ENCODE measurements at regions not wholly inside any gene's neighbourhood (a gene's known extent, or its start where the extent isn't known, plus 50 kb on each side); places are given as distances from the start of the nearest gene placed in this dataset.

- TF ChIP-seq RCOR1 (conservative IDR thresholded peaks at IDR 0.05; ENCODE audit: low read depth, low read length) (no peak), ZNF24 (IDR thresholded peaks at IDR 0.05) (no peak), CEBPZ (IDR thresholded peaks at IDR 0.05; ENCODE audit: low read depth, low read length) (no peak), BACH1 (IDR thresholded peaks at IDR 0.05; ENCODE audit: borderline replicate concordance) (no peak), REST (IDR thresholded peaks at IDR 0.05; ENCODE audit: low read depth, low read length) (no peak), KDM1A (IDR thresholded peaks at IDR 0.05; ENCODE audit: borderline replicate concordance) (no peak), SIN3A (IDR thresholded peaks at IDR 0.05; ENCODE audit: low read depth, low read length) (no peak), USF2 (IDR thresholded peaks at IDR 0.05; ENCODE audit: borderline replicate concordance, low read depth, low read length) (no peak), FOXM1 (IDR thresholded peaks at IDR 0.05; ENCODE audit: low read depth, low read length) (no peak), EGR1 (IDR thresholded peaks at IDR 0.05; ENCODE audit: borderline replicate concordance in 1 of 2, low read depth in 2 of 2, low read length in 2 of 2) (no peak)
- TF ChIP-seq, protein P1, sequence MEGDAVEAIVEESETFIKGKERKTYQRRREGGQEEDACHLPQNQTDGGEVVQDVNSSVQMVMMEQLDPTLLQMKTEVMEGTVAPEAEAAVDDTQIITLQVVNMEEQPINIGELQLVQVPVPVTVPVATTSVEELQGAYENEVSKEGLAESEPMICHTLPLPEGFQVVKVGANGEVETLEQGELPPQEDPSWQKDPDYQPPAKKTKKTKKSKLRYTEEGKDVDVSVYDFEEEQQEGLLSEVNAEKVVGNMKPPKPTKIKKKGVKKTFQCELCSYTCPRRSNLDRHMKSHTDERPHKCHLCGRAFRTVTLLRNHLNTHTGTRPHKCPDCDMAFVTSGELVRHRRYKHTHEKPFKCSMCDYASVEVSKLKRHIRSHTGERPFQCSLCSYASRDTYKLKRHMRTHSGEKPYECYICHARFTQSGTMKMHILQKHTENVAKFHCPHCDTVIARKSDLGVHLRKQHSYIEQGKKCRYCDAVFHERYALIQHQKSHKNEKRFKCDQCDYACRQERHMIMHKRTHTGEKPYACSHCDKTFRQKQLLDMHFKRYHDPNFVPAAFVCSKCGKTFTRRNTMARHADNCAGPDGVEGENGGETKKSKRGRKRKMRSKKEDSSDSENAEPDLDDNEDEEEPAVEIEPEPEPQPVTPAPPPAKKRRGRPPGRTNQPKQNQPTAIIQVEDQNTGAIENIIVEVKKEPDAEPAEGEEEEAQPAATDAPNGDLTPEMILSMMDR (IDR thresholded peaks at IDR 0.05 in 2 of 3, conservative IDR thresholded peaks at IDR 0.05 in 1 of 3; ENCODE audit: control insufficient read depth in 2 of 3, extremely low read depth in 1 of 3, insufficient read depth in 1 of 3, low read depth in 3 of 3, low read length in 3 of 3), result no peak
Measured at GRCh38 chr2:19648583-19648982, 253.2 kb downstream of the TTC32 start.

All from GM12878 (cell line).